K562 (cell line): ENCODE measurements at regions not wholly inside any gene's neighbourhood (a gene's known extent, or its start where the extent isn't known, plus 50 kb on each side); places are given as distances from the start of the nearest gene placed in this dataset.

Experiments
- BMI1 ChIP-seq: fragments of 150-350 bp; IDR thresholded peaks from 2 replicates; pipeline ENCODE4 v1.6.1; 2014; ENCODE audit warnings: low read length
- EP400 ChIP-seq: fragments of 450-650 bp; IDR thresholded peaks from 2 replicates; pipeline ENCODE4 v1.6.1; 2017; ENCODE audit warnings: antibody characterized with exemption, mild to moderate bottlenecking, moderate library complexity
- FOXA3 ChIP-seq, 2 experiments: fragments of 450-650 bp in 1 of 2; sonication (generic) in 1 of 2; formaldehyde crosslinking; IDR thresholded peaks in 1 of 2; conservative IDR thresholded peaks in 1 of 2; 2 replicates each; pipeline versions ENCODE4 v1.4.0 to v1.8.0; 2020 to 2022; ENCODE audit warnings: mild to moderate bottlenecking in 2 of 2, missing genetic modification reagents in 1 of 2
- MYNN ChIP-seq, 2 experiments: sonication (generic); formaldehyde crosslinking in 1 of 2; IDR thresholded peaks; 2 replicates each; pipeline versions ENCODE4 v1.5.0 to v1.6.1; 2016 to 2020; ENCODE audit warnings: antibody characterized with exemption in 1 of 2, missing genetic modification reagents in 1 of 2
- RCOR1 ChIP-seq, 2 experiments: IDR thresholded peaks; 2 replicates each; pipeline ENCODE4 v1.6.1; 2012; ENCODE audit warnings: low read depth in 2 of 2, low read length in 2 of 2, borderline replicate concordance in 1 of 2, improper control_type of control experiment in 1 of 2
- REST ChIP-seq, 2 experiments: fragments of 450-650 bp; formaldehyde crosslinking in 1 of 2; IDR thresholded peaks; 2 replicates each; pipeline versions ENCODE4 v1.4.0 to v1.6.1; 2014 to 2020; ENCODE audit warnings: mild to moderate bottlenecking in 2 of 2, borderline replicate concordance in 1 of 2, low read depth in 1 of 2
- RHOXF2B ChIP-seq: fragments of 250-450 bp; sonication (Bioruptor Pico); conservative IDR thresholded peaks from 2 replicates; pipeline ENCODE4 v1.5.1; 2021
- SAP30 ChIP-seq: fragments of 200-600 bp; sonication (generic); IDR thresholded peaks from 2 replicates; pipeline ENCODE4 v1.6.1; 2012; ENCODE audit warnings: borderline replicate concordance, low read depth, mild to moderate bottlenecking, moderate library complexity, low read length, control low read depth, inconsistent platforms; ENCODE audit not compliant: insufficient read depth, poor library complexity, severe bottlenecking
- ZBTB2 ChIP-seq: fragments of 450-650 bp; IDR thresholded peaks from 2 replicates; pipeline ENCODE4 v1.6.1; 2016; ENCODE audit warnings: antibody characterized with exemption
- ZNF224 ChIP-seq: sonication (generic); formaldehyde crosslinking; IDR thresholded peaks from 2 replicates; pipeline ENCODE4 v1.8.0; 2022; ENCODE audit warnings: mild to moderate bottlenecking, missing genetic modification reagents
- ZSCAN29 ChIP-seq: fragments of 450-650 bp; IDR thresholded peaks from 2 replicates; pipeline ENCODE4 v1.6.1; 2017
- TF ChIP-seq, protein P1 (sequence below): fragments of 450-650 bp; IDR thresholded peaks from 2 replicates; pipeline ENCODE4 v1.6.1; 2016; ENCODE audit warnings: borderline replicate concordance

- TF ChIP-seq REST (IDR thresholded peaks at IDR 0.05; ENCODE audit: borderline replicate concordance) (no peak), REST (CRISPR knock-in tag; IDR thresholded peaks at IDR 0.05; ENCODE audit: low read depth) (no peak), EP400 (no peak), RCOR1 (IDR thresholded peaks at IDR 0.05; ENCODE audit: borderline replicate concordance in 1 of 2, low read depth in 2 of 2, low read length in 2 of 2) (no peak), ZBTB2 (no peak), BMI1 (no peak), ZSCAN29 (no peak), MYNN (IDR thresholded peaks at IDR 0.05) (no peak), MYNN (CRISPR knock-in tag; IDR thresholded peaks at IDR 0.05) (no peak), RHOXF2B (CRISPR knock-in tag) (no peak), FOXA3 (CRISPR knock-in tag; conservative IDR thresholded peaks at IDR 0.05 in 1 of 2, IDR thresholded peaks at IDR 0.05 in 1 of 2) (no peak), ZNF224 (CRISPR knock-in tag) (no peak), SAP30 (no peak)
- TF ChIP-seq, protein P1, sequence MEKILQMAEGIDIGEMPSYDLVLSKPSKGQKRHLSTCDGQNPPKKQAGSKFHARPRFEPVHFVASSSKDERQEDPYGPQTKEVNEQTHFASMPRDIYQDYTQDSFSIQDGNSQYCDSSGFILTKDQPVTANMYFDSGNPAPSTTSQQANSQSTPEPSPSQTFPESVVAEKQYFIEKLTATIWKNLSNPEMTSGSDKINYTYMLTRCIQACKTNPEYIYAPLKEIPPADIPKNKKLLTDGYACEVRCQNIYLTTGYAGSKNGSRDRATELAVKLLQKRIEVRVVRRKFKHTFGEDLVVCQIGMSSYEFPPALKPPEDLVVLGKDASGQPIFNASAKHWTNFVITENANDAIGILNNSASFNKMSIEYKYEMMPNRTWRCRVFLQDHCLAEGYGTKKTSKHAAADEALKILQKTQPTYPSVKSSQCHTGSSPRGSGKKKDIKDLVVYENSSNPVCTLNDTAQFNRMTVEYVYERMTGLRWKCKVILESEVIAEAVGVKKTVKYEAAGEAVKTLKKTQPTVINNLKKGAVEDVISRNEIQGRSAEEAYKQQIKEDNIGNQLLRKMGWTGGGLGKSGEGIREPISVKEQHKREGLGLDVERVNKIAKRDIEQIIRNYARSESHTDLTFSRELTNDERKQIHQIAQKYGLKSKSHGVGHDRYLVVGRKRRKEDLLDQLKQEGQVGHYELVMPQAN = no peak
Observed at GRCh38 chr7:51882412-51882811, 565.8 kb upstream of the COBL start.
